ENCODE measurements at regions not wholly inside any gene's neighbourhood (a gene's known extent, or its start where the extent isn't known, plus 50 kb on each side); places are given as distances from the start of the nearest gene placed in this dataset.
A peak's percentile ranks its signal among the peaks of the same experiment; 100 is the strongest.

DNA sequence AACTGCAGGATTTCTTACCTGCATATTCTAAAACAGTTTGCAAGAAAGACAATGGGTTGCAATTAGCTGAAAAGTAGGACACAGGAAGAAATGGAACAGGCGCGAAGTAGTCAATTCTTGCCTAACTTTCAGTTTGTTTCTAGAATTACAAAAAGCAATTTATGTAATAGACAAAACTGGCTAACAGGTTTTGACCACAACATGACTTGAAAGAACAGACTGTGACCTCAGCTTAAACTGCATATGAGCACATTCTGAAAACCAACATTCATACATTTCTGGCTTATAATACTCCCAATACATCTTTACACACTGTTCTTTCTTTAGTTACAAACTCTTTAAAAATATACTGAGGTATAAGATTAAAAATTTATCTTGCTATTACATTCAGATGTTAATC is 405.9 kb upstream of the B3GALT2 start:
- DNase-seq, result no peak

DNA sequence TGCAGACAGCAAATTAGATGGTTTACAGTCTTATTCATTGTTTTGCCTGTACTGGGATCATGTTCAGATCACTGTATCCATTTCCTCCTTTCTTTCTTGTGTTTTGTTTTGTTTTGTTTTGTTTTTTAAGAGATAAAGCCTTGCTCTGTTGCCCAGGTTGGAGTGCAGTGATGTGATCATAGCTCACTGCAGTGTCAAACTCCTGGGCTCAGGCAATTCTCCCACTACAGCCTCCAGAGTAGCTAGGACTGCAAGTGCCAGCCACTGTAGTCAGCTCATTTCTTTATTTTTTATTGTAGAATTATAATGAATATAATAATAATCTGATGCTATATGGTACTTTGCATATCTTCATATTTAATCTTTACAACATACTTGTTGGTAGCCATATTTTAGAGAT is 403.7 kb upstream of the B3GALT2 start:
- DNase-seq, result no peak

DNA sequence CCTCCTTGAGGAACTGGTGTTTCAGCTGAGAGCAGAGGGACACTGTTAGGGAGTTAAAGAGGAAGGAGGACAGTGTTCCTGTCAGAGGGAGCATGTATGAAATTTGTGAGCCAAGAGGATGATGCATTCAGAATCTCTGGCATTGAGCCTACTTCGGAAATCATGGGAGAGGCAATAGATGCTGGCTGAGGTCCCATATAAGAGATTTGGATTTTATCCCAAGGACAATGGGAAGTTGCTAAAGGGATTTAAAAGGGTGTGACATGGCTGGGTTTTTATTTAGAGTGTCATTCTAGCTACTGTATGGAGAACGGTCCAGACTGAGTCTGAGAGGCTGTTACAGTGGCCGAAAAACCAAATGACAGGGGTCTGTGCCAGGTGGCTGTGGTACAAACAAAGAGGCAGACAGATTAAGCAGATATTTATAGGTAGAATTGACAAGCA is 403.2 kb upstream of the B3GALT2 start:
- DNase-seq, result peak; percentile 19

DNA sequence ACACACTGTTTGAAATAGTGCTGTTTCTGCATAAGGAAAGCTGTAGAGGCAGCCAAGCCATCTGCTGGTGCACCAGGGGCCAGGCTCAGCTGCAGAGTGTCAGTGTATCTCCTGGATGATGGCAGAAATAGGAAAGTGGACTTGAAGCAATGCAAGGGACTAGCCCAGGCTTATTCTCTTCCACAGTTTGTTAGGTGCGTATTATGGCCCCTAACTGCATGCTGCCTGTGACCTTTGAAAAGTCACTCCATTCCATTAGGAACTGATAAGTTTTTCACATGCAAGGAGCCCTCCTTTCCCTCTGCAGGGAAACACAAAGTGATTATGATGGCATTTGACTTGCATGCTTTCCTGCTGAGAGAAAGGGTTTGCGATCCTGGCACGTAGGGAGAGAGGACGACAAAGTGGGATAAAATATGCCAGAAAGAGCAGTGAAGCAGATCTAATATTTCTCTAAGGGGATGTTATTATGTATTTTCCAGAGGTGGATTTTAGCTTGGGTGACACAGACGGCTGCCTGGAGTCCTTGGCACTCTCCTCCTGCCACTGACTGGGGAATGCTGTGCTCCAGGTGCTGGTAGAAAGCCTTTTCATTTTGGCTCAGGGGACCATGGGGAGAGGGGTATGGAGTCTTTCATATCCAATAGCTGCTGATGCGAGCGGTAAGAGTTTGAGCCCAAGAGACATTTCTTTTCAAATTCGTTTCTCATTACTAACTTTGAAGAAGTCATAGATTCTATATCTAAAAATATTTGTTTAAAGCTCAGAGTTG is 402.1 kb upstream of the B3GALT2 start:
- no peak for DNase-seq

DNA sequence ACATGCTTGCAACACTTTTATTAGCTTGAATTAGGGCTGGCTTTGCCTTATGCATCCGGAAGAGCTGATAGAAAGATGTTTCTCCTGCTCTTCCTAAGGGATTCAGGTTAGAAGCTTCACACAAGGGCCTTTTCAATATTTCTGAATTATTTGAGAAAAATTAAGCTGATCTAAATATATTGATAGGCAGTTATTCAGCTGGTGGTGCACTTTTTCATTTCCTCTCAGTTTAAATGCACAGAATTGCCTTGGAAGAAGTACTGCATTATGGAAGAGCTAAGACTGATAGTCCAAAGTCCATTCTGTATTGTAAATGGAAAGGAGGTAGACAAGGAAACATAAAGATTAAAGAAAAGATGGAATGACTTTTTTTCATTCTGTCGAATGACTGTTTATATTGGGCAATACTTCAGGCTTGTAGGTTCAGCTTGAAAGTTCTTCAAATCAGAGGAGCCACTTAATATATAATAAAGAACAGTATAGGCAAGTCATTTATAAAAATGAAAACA is 398.4 kb upstream of the B3GALT2 start:
- DNase-seq, result no peak

DNA sequence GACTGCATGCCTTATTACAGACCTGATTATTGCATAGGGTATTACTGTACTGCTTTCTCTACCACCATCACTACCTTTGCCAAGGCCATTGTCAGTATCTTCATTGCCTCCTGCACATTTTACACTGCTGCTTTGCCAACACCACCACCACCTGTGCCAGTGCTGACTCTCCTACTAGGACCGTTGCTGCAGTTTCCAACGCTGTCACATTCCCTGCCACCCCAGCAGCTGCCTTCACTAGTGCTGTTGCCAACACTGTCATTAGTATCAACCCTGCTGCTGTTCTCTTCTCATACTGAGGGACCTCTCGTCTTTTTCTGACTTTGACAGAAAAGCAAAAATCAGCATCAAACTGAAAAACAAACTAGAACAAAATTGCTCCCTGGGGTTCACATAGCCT is 394.9 kb upstream of the B3GALT2 start:
- DNase-seq, result no peak

DNA sequence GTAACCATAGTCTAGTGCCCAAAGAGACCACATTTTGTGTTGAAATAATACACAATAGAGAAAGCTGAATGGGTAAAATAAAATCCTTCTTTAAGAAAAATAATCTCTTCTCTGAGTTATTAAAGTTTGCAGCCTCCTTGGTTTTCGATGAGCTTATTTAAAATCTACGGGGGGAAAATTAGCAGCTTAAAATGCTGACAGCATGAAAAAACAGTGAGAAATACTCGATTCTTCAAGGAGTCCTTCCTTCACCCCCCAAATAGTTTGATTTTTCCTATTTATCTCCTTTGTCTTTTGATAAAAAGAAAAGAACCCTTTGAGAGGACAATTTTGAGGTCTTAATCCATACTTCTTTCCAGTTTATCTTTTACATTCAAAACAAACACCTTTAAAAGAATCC is 394.0 kb upstream of the B3GALT2 start:
- no peak for DNase-seq

DNA sequence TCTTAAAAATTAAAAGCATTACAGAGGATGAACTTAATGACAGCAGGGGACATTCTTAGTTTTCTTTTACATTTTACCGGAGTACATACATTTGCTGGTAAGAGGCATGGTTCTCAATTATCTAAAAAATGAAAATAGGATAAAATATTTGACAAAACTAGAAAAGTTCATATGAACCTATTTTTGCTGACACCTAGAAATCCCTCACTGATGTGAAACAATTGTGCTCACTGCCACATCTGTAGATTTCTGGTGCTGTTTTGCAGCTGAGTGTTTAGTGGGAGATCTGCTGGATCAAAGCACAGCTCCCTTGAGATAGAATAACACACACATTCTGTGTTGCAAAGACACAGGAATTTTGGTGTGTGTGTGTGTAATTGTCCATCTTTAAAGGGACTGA is 392.9 kb upstream of the B3GALT2 start:
- DNase-seq, result no peak

DNA sequence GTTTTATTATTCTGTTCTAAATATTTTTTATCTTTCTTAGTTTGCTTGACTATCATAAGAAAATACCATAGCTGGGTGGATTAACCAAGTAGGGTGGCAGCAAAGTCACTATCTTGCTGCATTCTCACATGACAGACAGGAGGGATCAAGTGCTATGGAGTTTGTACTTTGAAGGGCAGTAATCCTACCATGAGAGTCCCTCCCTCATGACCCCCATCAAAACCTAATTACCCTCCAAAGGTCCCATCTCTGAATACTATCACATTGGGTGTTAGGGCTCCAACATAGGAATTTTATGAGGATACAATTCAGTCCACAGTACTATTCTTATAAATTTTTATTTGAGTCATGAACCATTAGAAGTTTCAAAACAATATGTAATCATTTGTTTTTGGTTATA is 388.5 kb upstream of the B3GALT2 start:
- no peak for DNase-seq

DNA sequence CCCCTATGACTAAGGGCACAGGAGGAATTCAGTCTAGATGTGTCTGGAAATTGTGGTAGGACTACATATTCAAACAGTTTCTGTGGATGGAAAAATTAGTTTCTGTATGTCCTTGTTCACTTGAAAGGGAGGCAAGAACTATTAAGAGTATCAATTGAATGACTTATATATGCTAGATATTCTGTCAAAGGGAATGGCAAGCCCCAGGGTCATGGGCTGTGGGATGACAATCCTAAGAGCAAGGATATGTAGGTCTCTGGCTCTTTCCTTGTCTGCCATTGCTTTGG is 383.5 kb upstream of the B3GALT2 start:
- no peak for DNase-seq

DNA sequence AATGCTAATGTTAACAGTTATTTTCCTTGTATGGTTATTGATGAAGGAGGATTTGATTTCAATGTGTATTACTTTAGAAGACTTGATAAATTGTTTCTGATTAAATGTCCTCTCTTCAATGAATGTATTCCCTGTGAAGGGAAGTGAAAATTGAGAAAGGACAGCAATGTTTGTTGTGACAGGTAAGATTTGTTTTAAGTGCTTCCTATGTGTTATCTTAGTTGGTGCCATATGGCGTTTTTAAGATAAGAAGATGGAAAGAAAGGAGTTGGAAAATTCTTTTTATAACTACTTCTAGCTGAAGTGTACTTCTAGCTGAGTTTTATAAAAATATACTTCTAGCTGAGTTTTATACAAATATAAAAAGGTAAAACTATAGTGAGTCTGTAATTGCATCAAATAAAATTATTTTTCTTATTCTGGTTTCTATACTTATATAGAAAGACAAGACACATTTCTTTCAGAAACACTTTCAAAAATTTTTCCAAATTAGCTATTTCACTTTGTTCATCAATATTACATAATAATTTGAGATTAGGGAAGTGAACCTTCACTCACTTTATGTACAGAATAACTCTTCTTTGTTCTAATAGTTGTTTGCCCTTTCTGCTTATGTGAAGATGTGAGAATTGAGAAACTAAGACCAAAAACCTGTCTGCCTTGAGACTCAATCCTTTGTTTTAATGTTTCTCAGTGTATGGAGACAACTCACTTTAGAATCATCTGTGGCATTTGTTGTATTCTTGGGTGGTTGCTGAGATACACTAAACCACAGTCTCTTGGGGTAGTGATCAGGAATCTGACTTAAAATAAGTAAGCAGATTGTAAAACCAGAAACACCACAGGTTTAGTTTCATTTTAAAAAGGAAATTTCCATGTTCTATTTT is 382.9 kb upstream of the B3GALT2 start:
- no peak for DNase-seq

DNA sequence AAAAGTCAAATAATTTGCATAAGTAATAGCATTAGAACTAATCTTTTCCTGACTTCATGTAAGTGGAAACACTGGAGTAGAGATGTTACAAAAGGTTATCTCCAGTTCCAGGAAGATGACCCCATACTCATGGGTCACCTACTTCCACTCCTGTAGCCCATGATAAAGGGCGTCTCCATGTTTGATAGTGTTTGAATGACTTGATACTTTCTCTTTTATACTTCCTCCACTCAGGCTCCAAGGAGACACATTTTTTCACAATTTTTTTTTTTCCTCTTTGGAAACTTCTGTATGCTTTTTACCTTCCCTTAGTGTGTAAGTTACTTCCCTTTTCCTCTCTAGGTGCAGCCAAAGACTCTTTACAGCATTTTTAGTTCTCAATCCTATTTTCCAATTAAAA is 382.1 kb upstream of the B3GALT2 start:
- DNase-seq, result no peak

DNA sequence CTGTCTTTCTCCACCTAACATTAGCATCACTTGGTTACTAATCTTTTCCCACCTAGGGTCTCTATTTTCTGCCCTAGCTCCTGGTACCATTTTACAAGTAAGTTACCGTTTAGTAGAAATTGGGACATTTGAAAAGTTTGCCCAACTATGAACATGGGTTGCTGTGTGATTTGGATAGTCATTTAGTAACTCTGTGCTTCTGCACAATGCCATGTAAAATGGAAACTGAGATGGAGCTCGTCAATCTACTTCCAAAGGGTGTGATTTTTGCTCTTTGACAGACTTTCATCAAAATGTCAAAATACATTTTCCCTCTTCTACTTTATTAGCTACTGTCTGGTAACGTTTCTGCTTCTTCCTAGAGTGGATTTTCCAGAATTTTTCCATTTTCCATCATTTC is 381.5 kb upstream of the B3GALT2 start:
- DNase-seq, result no peak

DNA sequence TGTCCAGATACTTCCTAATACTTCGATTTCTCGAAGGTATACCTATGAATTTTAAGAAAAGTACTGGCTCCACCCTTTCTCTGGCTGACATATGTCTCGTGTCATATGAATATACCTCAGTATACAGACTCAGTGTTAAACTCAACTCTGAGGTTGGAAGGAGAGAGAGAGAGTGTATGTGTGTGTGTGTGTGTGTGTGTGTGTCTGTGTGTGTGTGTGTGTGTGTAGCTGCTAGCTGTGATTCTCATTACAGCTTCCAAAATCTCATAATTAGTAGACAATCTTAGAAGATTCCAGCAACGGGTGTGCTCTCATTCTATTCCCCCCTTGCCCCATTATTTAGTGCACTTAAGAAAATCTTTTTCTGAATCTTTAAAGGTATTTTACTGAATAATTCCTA is 380.3 kb upstream of the B3GALT2 start:
- DNase-seq, result no peak

DNA sequence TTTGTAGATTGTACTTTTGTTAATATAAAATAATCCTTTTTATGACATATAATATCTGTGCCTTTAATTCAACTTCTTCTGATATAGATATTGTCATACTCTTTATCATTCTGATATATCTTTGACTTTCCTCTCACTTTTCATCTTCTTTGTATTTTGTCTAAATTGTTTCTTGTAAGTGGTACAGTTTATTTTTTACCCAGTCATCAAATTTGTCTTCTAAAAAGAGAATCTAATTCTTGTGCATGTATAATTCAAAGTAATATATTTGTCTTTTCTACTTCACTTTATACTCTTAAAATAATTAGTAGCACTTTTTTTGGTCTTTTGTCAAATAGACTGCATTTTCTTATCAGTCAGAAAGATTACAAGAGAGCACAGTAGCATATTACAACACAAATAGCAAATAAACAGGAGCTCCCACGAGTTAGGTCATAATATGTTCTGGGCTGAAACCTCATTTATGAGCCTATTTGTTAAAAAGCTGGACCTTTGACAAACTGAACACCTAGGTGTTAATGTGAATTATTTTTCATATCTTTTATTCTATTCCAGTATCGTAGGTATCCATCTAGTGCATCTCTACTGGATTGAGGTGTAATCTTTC is 379.7 kb upstream of the B3GALT2 start:
- no peak for DNase-seq

DNA sequence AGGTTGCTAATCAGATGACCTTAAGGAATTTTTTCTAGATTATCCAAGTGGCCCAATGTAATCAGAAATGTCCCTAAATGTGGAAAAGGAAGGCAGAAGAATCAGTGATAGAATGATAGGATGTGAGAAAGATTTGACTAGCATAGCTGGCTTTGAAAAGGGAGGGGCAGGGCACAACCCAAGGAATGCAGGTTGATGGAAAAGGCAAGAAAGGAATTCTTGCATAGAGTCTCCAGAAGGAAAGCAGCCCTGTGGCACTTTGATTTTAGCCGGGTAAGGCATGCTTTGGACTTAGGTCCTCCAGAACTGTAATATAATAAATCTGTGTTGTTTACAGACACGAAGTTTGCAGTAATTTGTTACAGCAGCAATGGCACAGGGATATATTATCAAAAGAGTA is 375.7 kb upstream of the B3GALT2 start:
- no peak for DNase-seq

DNA sequence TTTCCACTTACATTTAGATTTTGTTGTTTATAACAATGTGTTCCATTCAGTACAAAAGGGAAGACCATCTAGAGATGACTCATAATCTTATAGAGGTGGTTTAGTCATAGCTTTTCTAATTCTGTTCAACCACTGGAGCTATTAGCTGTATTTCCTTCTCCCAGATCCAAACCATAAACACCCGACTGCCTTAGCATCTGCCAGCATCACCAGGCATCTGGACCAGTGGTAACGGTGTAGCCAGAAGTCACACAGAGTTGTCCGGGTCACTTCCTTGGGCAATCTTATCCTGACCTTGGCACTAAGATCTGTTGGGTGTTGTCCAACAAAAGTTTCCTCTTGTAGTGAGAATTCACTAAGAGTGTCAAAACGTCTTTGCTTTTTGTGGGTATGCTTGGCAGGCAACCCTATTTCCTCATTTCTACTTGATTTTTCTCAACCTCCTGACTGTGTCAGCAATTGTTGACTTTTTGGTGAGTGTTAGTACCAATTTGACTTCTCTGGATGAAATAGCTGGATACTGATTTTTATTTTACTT is 372.1 kb upstream of the B3GALT2 start:
- no peak for DNase-seq

DNA sequence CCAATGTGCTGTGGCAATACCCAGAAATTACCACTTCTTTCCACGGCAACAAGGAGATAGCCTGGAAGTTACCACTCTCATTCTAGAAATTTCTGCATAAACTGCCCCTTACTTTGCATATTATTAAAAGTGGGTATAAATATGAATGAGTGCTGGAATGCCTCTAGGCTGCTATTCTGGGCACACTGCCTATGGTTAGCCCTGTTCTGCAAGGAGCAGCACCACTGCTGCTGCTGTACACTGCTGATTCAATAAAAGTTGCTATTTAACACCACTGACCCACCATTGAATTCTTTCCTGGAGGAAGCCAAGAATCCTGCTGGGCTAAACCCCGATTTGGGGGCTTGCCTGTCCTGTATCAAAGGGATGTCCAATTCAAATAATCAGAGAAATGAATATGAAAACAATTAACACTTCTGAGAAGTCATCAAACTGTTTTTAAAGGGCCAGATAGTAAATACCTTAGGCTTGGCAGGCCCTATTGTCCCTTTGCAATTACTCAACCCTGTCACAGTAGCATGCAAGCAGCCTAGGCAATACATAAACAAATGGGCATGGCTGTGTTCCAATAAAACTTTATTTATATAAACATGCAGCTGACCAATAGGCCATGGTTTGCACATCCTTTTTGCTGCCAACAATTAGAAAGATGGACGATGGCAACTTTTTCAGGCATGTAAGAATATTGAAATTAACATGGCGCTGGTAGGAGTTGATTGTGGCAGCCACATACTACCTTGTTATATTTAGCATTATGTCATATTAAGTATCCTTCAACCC is 369.4 kb upstream of the B3GALT2 start:
- DNase-seq, result no peak

DNA sequence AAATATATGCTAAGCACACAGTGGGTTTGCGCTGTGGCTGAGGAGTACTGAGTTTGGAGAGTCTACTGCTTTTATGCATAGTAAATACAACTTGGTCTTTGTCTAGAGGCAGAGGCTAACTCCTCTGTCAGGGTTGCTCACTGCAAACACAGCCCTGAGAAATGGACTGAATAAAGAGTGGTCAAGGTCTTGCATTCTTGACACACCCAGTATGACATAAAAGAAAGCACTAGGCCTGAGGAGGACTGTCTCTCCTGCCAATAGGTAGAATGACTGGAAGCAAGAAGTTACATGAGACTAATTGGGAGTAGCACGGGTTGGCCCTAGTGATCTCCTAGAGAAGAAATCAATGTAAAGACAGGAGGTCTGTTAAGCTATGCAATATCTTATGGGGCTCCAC is 367.2 kb upstream of the B3GALT2 start:
- DNase-seq, result no peak

DNA sequence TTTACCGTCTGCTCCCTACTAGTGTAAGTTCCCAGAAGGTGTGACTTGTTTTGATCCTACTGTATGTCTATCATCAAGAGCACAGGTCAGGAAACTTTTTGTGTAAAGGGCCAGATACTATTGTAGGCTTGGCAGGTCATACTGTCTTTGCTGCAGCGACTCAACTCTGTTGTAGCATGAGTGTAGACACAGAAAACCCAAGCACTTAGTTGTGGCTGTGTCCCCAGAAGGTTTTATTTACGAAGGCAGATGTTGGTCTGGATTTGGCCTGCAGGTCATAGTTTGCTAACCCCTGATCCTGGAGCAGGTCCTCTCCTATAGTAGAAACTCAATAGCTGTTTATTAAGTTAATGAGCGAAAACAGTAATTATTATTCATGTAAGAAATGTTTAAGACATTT is 365.9 kb upstream of the B3GALT2 start:
- DNase-seq, result no peak

DNA sequence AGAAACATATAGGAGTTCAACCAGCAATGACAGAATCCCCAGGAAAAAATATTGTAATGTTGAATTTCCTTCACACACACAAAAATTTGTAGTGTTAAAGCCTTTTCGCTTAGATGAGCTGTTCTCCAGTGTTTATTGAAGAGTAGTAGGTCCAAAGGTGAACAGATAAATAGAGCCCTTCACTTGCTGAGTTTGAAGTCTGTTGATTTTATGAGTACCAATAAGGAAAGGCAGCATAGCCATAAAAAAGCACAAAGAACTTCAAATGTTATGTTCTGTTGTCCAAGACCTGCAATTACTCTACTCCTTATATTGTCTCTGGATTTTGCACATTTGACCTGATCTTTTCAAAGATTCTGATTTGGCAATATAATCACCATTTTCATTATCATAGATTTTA is 362.7 kb upstream of the B3GALT2 start:
- no peak for DNase-seq

DNA sequence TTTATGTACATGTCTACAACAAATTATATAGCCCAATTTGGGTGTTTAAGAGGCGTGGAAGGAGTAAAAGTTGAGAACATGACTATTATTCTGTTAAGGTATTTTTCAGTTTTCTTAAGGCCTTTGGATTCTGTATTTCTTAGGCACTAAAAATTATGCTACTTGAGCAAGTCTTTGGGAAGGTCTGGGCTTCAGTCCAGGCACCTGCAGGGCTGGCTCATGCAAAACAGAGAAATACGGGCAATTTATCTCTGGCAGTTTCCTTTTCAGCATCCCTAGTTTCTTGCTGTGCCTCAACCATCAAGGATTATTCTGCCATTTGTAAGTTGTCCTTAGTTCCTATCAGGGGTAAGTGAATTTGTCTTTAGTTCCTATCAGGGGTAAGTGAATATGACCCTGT is 358.8 kb upstream of the B3GALT2 start:
- DNase-seq, result no peak

Measured in left kidney (tissue), 1 donor.